Stimulated activated CD8-positive, alpha-beta memory T cell treated with anti-CD3 and anti-CD28 coated beads, Interleukin-7, amount 100 ng/mL, for 1 hour (primary cell): ENCODE measurements at regions not wholly inside any gene's neighbourhood (a gene's known extent, or its start where the extent isn't known, plus 50 kb on each side); places are given as distances from the start of the nearest gene placed in this dataset.

ENCODE experiments used
- DNase-seq, 2 donors: peaks; one replicate each; pipeline ENCODE4 v3.0.0-alpha.2; 2020; ENCODE audit warnings: low read depth in 2 of 2

DNA sequence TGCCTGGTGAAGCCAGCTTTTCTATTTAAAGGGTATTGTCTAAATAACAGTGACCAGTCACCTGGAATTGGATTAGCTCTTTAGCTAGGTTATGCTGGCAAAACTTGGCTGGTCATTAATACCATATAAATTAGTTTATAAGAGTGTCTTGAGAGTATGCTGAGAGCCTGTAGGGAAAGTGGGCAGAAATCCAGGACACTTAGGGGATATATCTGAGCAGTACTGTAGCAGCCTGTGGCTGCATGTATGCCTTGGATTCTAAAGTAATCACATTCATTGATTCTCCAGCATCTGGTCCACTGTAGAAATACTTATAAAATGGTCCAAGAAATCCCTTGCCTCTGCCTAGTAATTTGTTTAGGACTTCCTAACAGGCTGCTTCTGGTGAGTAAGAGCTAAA lies 288.9 kb upstream of the DMAC1 start:
- DNase-seq = no peak

GRCh38 chr9:8085986-8086385 lies 286.4 kb upstream of the DMAC1 start:
- no peak for DNase-seq

DNA sequence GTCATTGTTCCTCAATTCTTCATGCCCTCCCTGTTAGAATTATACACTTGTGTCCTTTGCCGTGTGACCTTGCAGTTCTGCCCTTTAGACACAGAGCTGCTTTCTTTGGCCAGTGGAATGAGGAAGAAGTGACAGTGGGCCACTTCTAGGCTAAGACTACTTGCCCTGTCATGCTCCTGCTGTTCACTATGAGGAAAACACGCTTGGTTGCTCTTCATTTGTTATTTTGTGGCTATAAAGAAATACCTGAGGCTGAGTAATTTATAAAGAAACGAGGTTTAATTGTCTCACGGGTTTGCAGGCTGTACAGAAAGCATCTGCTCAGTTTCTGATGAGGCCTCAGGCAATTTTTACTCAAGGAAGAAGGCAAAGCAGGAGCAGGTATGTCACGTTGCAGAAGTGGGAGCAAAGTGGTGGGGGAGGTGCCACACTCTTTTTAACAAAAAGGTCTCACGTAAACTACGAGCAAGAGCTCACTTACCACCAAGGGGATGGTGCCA lies 279.1 kb upstream of the DMAC1 start:
- DNase-seq = no peak

DNA sequence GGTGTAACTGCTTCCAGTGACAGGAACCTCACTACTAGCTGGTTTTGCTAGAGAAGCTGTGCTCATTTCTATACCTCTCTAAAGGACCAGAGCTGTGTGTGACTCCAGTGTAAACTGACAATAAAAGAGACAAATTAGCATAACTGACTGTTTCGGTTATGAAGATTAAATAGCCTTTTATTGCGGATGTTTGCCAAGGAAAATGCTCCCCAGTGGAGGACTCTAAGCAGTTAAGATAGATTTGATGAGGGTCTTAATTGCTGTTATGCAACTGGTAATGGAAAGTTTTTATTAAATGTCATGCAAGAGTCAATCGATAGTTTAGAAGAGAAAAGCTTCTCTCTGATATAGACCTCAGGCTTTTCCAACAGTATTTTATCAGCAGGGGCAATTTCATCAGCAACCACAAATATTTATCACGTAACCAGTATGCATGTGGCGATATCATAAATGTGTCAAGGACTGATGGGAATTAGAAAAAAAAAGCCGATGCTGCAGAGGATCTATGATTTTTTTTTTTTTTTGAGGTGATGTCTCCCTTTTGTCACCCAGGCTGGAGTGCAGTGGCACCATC lies 275.2 kb upstream of the DMAC1 start:
- DNase-seq = no peak

DNA sequence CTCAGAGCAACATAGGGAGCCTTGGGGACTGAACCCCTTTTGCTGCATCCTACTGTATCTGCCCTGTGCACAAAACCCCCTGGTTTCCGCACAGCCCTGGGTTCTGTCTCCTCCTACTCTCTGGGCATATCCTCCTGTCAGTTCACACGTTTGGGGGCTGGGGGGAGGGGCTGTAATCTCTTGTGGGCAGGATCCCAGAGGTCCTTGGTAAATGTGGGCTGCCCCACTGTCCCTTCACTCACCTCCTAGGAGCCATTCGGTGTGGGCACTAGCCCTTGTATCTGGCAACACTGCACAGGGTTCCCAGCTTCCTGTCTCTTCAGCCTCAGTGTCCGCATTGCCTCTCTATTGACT lies 271.8 kb upstream of the DMAC1 start:
- no peak for DNase-seq

GRCh38 chr9:8070779-8071444 lies 271.3 kb upstream of the DMAC1 start:
- no peak for DNase-seq

DNA sequence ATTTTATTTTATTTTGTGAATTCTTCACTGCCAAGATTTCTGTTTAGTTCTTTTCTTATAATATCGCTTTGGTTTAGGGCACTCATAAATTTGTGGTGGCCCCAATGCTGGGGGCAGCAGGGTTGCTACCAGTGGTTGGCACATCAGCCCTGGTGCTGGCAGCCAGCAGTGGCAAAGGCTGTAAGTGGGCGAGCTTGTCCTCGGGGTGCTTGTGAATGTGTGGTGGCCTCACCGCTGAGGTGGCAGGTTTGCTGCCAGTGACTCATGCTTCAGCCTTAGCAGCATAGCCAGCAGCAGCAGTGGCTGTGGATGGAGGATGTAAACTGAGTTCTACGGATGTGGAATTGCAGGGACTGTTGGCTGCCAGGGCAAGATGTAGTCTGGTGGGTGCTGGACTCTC lies 262.9 kb upstream of the DMAC1 start:
- DNase-seq = no peak

- DNase-seq = no peak
Measured at GRCh38 chr9:8053501-8053900, 253.9 kb upstream of the DMAC1 start.

- no peak for DNase-seq
Measured at GRCh38 chr9:8052991-8053390, 253.4 kb upstream of the DMAC1 start.

GRCh38 chr9:8037745-8038144 lies 238.2 kb upstream of the DMAC1 start:
- DNase-seq = no peak

- no peak for DNase-seq
Measured at GRCh38 chr9:8036914-8037524, 237.4 kb upstream of the DMAC1 start.

GRCh38 chr9:8033794-8034193 lies 234.2 kb upstream of the DMAC1 start:
- DNase-seq = no peak

- DNase-seq = no peak
Measured at GRCh38 chr9:8030095-8030494, 230.5 kb upstream of the DMAC1 start.

- DNase-seq = no peak
Measured at GRCh38 chr9:8027351-8027750, 227.8 kb upstream of the DMAC1 start.

DNA sequence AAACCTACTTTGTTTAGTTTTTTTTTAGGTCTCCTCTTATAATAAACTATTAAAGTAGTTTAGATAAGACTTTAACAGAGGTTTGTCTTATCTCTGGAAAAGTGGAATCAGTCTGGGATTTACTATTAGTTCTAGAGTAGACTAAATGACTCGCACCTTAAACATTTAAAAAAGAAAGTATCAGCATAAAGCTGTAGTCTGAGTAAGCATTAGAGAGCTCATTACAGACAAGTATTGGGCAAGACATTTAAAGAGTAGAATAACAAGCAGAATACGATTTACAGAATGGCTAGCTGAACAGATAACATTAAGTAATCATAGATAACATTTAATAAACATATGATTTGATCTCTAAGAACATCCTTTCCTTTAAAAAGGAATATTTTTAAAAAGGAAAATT lies 226.0 kb upstream of the DMAC1 start:
- no peak for DNase-seq

DNA sequence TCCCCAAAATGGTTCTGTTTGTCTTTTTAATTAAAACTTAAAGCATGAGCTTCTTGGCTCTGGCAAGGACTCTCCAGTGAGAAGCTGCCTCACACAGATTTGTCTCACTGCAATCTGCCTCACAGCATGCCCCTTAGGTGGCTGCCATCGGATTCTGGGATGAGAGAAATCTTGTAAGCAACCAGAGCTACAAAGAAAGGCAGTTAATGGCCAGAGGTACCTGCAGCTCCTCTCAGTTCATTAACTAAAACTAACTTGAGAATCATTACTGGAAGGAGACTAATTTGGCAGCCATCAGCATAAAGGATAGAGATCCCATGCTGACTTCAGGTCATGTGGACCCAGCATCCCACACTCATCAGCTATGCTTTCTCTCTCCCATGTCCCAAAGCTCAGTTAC lies 220.6 kb upstream of the DMAC1 start:
- no peak for DNase-seq

DNA sequence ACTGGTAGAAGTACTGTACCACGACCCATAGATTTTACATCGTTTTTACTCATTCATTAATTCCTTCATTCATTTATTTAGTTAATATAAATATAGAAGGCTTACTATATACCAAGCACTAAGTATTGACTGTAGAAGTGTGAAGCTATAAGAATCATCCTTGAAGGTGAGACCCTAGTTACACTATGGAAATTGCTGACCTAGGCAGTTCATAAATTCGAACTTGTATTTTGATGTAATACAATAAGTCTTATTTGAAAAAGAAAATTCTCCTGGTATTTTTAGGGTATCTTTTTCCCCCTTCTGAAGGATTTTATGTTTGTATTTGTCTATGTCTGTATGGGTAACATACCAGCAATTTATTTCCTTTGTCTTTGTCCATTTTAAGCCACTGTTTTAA lies 220.1 kb upstream of the DMAC1 start:
- no peak for DNase-seq

- no peak for DNase-seq
Measured at GRCh38 chr9:8014997-8015682, 215.6 kb upstream of the DMAC1 start.

- no peak for DNase-seq
Measured at GRCh38 chr9:8012986-8013385, 213.4 kb upstream of the DMAC1 start.

DNA sequence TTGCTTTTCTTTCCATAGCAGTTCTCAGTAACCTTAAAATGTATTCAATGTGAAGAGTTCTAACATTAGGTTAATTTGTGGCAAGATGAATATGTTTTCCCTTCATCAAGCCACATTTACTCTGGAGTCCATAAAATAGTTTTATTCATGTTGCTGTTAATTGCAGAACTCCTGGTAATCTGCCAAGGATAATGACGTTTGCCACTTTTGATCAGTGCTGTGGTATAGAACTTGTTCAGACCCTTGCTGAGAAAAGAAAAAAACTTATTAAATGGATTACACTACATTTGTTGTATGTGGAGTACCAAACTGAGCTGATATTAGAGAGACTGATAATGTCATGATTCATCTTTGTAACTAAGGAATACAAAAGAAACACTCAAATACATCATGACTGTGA lies 212.4 kb upstream of the DMAC1 start:
- DNase-seq = no peak

- DNase-seq = no peak
Measured at GRCh38 chr9:7996558-7996957, 197.0 kb upstream of the DMAC1 start.

GRCh38 chr9:7988644-7989280 lies 189.2 kb upstream of the DMAC1 start:
- no peak for DNase-seq
